GM12874 (cell line): ENCODE measurements at regions not wholly inside any gene's neighbourhood (a gene's known extent, or its start where the extent isn't known, plus 50 kb on each side); places are given as distances from the start of the nearest gene placed in this dataset.

ENCODE experiments used
- TF ChIP-seq, protein P1 (sequence below): IDR thresholded peaks from 2 replicates; pipeline ENCODE4 v1.5.1; 2011; ENCODE audit warnings: low read depth, mild to moderate bottlenecking, control low read depth, low read length, moderate library complexity; ENCODE audit not compliant: insufficient read depth

DNA sequence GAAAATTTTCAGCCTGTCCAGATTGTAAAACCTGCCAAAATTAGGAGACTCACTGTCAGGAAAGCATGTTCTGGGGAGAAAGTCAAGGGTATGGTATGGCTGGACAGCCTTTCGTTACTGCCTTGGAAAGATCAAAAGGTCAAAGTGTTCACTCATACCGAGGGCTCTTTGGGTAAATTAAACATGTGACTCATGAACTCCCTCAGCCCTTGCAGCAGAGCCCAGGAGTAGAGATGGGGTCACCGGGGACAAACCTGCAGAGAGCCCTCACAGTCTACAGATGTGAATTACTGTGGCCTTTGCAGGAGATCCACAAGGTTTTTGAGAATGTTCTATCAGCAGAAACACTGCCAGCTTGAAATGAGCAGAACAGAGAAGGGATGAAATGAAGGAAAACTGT, 275.7 kb downstream of the KLF6 start:
- TF ChIP-seq, protein P1, sequence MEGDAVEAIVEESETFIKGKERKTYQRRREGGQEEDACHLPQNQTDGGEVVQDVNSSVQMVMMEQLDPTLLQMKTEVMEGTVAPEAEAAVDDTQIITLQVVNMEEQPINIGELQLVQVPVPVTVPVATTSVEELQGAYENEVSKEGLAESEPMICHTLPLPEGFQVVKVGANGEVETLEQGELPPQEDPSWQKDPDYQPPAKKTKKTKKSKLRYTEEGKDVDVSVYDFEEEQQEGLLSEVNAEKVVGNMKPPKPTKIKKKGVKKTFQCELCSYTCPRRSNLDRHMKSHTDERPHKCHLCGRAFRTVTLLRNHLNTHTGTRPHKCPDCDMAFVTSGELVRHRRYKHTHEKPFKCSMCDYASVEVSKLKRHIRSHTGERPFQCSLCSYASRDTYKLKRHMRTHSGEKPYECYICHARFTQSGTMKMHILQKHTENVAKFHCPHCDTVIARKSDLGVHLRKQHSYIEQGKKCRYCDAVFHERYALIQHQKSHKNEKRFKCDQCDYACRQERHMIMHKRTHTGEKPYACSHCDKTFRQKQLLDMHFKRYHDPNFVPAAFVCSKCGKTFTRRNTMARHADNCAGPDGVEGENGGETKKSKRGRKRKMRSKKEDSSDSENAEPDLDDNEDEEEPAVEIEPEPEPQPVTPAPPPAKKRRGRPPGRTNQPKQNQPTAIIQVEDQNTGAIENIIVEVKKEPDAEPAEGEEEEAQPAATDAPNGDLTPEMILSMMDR = no peak

DNA sequence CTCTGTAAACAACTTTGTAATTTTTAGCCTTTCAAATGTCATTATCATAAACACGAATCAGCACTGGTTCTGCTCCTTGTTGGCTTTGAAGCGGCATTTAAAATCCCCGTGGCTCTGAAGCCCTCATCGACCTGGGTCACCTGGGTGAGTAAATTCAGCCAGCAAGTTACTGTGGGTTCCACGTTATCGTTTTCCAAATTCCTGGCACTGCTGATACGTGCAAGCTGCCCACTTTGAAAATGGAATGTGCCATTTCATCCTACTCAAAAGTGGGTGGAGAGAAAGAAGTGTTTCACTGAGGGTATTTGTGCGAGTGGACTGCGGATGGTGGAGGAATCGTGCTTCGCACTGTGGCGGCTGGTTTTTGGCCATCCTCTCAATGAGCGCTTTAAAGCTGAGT, 281.7 kb downstream of the KLF6 start:
- TF ChIP-seq, protein P1 = no peak

GRCh38 chr10:3502673-3503072, 282.3 kb downstream of the KLF6 start:
- TF ChIP-seq, protein P1 = no peak

DNA sequence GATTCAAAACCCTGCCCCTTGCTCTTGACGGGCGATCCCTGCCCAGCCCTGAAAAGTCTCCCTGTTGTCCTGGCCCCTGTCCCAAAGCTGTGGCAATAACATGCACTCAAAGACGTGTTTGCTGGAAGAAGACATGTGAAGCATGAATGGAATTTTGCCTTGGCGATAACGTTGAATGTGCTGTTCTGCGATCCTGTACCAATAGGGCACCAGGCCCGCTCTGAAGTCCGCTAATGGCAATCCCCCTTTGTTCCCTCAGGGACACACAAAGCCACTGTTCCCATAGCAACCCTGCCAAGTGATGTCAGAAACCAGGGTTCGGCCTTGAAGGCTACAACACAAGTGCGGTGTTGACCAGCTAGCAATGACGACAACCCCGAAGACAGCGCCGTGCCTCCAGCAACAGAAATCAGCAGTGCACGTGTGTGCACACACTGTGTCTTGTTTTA, 284.6 kb downstream of the KLF6 start:
- TF ChIP-seq, protein P1 = no peak

DNA sequence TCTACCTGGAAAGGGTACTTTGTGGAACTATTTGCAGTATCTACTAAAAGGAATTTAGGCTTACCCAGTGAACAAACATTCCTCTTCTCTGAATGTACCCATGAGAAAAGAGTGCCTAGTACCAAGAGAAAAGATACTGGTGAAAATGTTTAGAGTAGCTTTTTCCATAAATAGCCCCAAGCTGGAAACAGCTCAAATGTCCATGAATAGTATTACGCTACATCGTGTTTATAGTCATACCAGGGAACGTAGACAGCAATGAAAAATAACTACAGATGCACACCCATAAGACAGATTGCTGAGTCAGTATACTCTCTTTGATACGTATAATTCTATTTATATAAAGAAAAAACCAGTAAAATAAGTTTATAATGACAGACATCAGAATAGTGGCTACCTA, 285.9 kb downstream of the KLF6 start:
- TF ChIP-seq, protein P1 = no peak

DNA sequence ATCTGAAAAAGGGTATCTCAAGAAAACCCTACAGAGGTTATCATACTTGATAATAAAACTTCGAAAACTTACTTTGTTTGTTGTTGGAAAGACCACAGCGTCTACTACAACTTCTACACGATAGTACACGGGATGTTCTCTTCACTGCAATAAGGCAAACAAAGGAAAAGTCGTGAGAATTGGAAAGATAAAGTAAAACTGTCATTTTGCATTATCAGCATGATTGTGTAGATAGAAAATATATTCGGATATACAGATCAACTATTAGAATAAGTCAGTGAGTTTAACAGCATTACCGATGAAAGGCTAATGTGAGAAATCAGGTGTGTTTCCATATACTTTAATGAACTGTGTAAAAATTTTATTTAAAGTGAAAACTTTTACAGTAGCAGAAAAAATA, 287.4 kb downstream of the KLF6 start:
- TF ChIP-seq, protein P1 = no peak

- TF ChIP-seq, protein P1 = no peak
These were observed 288.9 kb downstream of the KLF6 start for GRCh38 chr10:3496138-3496537.

DNA sequence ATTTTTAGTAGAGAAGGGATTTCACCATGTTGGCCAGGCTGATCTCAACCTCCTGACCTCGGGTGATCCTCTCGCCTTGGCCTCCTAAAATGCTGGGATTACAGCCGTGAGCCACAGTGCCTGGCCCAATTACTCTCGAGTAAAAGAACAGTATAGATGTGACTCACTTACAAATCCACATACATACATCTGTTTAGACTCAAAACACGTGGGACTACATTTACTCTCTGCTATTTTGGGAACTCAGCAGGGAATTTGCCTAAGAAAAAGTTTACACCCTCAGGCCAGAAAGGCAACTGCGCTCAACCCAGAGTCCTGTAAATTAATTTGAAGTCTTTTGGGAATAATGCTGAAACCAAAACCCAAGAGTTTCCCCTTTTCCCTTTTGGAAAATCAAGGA, 289.7 kb downstream of the KLF6 start:
- TF ChIP-seq, protein P1 = no peak
